ENCODE measurements at regions not wholly inside any gene's neighbourhood (a gene's known extent, or its start where the extent isn't known, plus 50 kb on each side); places are given as distances from the start of the nearest gene placed in this dataset.

DNA sequence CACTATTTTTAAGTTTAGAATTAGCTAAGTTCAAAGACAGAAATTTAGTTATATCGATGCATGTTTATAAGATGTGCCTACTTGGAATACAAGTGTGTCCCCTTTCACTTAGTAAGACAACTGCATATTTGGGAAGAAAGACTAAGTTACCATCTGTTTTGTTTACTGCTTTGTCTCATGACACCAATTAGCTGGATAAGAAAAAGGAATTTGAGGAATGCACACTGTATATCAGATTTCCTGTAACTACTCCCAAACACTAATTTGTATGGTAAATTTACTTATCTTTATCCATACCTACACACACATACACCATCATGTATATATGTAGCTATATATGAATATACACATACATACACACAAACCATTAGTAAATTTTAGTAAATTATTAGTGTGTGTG is 1442.8 kb upstream of the IGFBP7 start:
- Histone ChIP-seq H3K4me1 (ENCODE audit: control insufficient read depth, insufficient read depth, low read length) (no peaks in the 10 kb centered on the region), H3K36me3 (ENCODE audit: control insufficient read depth, insufficient read depth, low read length) (no peaks in the 10 kb centered on the region), H3K27me3 (ENCODE audit: control insufficient read depth, insufficient read depth, low read length) (no peaks in the 10 kb centered on the region), H3K9me3 (ENCODE audit: control insufficient read depth, insufficient read depth, low read length) (no peaks in the 10 kb centered on the region), H3K9ac (ENCODE audit: low read depth, low read length) (no peak overlapping the region), H3K4me3 (ENCODE audit: low read depth, low read length) (no peak overlapping the region)

DNA sequence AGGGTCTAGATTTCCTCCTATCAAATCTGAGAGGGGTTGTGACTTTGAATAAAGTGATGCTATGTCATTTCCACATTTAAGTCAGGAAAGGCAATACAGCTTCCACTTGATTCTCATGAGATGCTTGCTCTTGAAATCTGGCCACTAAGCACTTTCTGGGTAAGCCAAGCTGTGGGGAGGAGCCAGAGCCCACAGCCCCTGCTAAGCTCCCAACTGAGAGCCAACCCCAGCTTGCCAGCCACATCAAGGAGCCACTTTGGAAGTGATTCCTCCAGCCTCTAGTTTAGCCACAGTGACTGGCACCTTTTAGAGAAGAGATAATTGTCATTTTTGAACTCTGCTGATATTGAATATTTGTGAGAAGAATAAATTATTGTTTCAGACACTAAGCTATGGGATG is 1441.5 kb upstream of the IGFBP7 start:
- Histone ChIP-seq H3K4me3 (ENCODE audit: low read depth, low read length) (no peak overlapping the region), H3K27me3 (ENCODE audit: control insufficient read depth, insufficient read depth, low read length) (no peaks in the 10 kb centered on the region), H3K9ac (ENCODE audit: low read depth, low read length) (no peak overlapping the region), H3K36me3 (ENCODE audit: control insufficient read depth, insufficient read depth, low read length) (no peaks in the 10 kb centered on the region), H3K9me3 (ENCODE audit: control insufficient read depth, insufficient read depth, low read length) (no peaks in the 10 kb centered on the region), H3K4me1 (ENCODE audit: control insufficient read depth, insufficient read depth, low read length) (no peaks in the 10 kb centered on the region)

DNA sequence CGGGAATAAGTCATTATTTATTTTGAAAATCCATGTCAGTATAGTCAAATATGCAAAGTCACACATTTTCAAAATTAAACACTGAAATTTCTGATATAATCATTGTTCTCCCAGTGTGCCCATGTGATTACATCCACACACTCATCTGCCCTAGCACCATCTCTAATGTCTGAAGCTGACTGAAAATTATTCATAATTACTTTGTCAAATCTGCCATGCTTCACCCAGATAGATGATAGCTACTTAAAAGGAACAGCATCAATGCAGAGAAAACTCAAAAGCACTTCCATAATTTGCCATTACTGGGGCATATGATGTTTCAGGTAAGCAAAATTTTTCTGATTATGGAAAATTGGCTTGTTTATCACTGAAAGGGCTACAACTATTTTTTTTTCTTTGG is 1433.3 kb upstream of the IGFBP7 start:
- no peaks in the 10 kb centered on the region for H3K27me3 ChIP-seq (ENCODE audit: control insufficient read depth, insufficient read depth, low read length)
- no peaks in the 10 kb centered on the region for H3K36me3 ChIP-seq (ENCODE audit: control insufficient read depth, insufficient read depth, low read length)
- no peaks in the 10 kb centered on the region for H3K4me1 ChIP-seq (ENCODE audit: control insufficient read depth, insufficient read depth, low read length)
- no peaks in the 10 kb centered on the region for H3K9me3 ChIP-seq (ENCODE audit: control insufficient read depth, insufficient read depth, low read length)
- H3K4me3 ChIP-seq (ENCODE audit: low read depth, low read length): no peak overlapping the region
- H3K9ac ChIP-seq (ENCODE audit: low read depth, low read length): no peak overlapping the region

DNA sequence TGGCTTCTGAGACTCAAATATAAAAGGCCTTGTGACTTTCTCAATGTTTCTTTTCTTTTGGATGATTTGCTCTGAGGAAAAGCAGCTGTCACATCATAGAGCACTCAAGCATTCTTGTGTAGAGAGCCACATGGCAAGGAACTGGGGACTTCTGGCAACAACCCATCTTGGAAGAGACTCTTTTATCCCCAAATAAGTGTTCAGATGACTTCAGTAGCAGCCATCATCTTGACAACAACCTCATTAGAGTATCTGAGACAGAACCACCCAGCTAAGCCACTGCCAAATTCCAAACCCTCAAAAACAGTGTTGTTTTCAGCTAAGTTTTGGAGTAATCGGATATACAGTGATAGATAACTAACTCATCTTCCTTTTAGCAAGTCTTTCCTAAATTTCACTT is 1431.7 kb upstream of the IGFBP7 start:
- H3K27me3 ChIP-seq (ENCODE audit: control insufficient read depth, insufficient read depth, low read length): no peaks in the 10 kb centered on the region
- no peaks in the 10 kb centered on the region for H3K36me3 ChIP-seq (ENCODE audit: control insufficient read depth, insufficient read depth, low read length)
- H3K9me3 ChIP-seq (ENCODE audit: control insufficient read depth, insufficient read depth, low read length): no peaks in the 10 kb centered on the region
- H3K4me1 ChIP-seq (ENCODE audit: control insufficient read depth, insufficient read depth, low read length): no peaks in the 10 kb centered on the region
- no peak overlapping the region for H3K9ac ChIP-seq (ENCODE audit: low read depth, low read length)
- H3K4me3 ChIP-seq (ENCODE audit: low read depth, low read length): no peak overlapping the region

DNA sequence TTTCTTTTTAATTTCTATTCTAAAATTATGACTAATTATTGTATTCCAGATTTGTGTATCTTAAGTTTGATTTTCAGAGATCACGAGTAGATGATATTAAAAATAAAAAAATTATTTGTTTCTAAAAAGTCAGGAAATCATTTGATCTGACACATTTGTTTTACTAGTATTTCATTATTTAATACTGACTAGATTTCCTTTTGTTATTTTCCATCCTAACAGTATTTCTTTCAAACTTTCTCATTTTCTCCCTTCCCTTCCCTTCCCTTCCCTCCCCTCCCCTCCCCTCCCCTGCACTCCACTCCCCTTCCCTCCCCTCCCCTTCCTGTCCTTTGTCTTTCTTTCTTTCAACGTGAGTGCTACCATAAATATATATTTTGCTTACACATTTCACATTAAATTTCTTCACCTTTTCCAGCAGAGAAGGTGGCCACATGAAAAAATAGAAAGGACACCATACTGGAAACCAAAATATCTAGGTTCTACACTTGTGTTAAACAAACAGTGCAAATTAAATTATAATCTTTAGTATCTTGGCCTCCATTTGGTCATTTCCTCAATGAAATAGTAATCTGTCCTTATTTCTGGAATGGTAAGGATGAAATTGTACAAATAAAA is 1412.7 kb upstream of the IGFBP7 start:
- Histone ChIP-seq H3K4me3 (ENCODE audit: low read depth, low read length) (no peak overlapping the region), H3K36me3 (ENCODE audit: control insufficient read depth, insufficient read depth, low read length) (no peaks in the 10 kb centered on the region), H3K9ac (ENCODE audit: low read depth, low read length) (no peak overlapping the region), H3K27me3 (ENCODE audit: control insufficient read depth, insufficient read depth, low read length) (no peaks in the 10 kb centered on the region), H3K4me1 (ENCODE audit: control insufficient read depth, insufficient read depth, low read length) (no peaks in the 10 kb centered on the region), H3K9me3 (ENCODE audit: control insufficient read depth, insufficient read depth, low read length) (no peaks in the 10 kb centered on the region)

DNA sequence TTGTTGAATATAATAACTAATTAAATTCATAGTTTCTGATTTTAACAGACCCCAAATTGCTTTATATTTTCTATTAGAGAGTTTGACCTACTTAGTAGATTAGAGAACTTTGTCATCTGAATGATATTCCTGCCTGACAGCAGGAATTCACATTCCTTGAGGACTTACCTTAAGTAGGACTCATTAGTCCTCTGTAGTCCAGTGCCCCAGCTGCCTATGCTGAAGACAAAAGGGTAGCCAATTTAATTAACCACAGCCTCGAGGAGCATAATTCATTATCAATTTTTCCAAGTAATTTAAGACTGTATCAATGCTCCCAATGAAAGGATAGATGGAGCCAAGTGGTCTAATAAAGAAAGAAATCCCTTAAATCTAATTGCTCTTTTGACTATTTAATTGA is 1405.0 kb upstream of the IGFBP7 start:
- Histone ChIP-seq H3K9me3 (ENCODE audit: control insufficient read depth, insufficient read depth, low read length) (no peaks in the 10 kb centered on the region), H3K27me3 (ENCODE audit: control insufficient read depth, insufficient read depth, low read length) (no peaks in the 10 kb centered on the region), H3K9ac (ENCODE audit: low read depth, low read length) (no peak overlapping the region), H3K4me1 (ENCODE audit: control insufficient read depth, insufficient read depth, low read length) (peaks cover 5% of the 10 kb centered on the region), H3K4me3 (ENCODE audit: low read depth, low read length) (no peak overlapping the region), H3K36me3 (ENCODE audit: control insufficient read depth, insufficient read depth, low read length) (no peaks in the 10 kb centered on the region)

DNA sequence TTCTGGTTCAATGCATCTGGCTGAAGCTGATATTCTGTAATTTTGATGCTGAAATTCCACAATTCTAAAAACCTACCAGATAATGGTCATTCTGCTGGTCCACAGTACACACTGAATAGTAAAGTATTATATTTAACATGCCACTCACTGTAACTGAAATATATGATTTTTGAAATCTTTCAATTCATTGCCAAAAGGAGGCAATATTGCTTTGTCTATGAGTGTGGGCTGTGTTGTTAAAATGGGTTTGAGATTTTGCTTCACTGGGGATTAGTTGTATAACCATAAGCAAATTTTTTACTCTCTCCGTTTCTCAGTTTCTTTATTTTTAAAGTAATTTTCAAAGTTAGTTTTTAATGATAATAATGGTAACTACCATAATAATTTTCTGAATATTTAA is 1404.1 kb upstream of the IGFBP7 start:
- no peak overlapping the region for H3K9ac ChIP-seq (ENCODE audit: low read depth, low read length)
- H3K9me3 ChIP-seq (ENCODE audit: control insufficient read depth, insufficient read depth, low read length): no peaks in the 10 kb centered on the region
- H3K36me3 ChIP-seq (ENCODE audit: control insufficient read depth, insufficient read depth, low read length): no peaks in the 10 kb centered on the region
- H3K4me3 ChIP-seq (ENCODE audit: low read depth, low read length): no peak overlapping the region
- no peaks in the 10 kb centered on the region for H3K27me3 ChIP-seq (ENCODE audit: control insufficient read depth, insufficient read depth, low read length)
- H3K4me1 ChIP-seq (ENCODE audit: control insufficient read depth, insufficient read depth, low read length): peaks cover 5% of the 10 kb centered on the region

DNA sequence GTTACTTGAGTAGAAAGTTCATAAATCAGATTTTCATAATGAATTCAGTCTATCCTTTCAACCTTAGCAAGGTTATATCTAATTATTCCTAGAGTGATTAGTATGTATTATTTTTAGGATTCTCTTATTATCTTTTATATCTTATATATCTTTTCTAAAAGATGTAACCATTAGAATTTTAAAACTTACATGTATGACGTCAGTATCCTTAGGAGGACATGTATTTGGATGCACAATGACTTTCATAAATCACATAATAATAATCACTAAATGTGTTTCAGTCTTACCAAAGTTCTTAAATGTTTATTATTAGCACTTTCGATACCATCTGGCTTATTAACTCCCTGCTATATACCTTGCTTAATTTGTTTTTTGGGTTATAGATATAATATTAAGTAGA is 1400.5 kb upstream of the IGFBP7 start:
- H3K27me3 ChIP-seq (ENCODE audit: control insufficient read depth, insufficient read depth, low read length): no peaks in the 10 kb centered on the region
- no peaks in the 10 kb centered on the region for H3K9me3 ChIP-seq (ENCODE audit: control insufficient read depth, insufficient read depth, low read length)
- no peaks in the 10 kb centered on the region for H3K36me3 ChIP-seq (ENCODE audit: control insufficient read depth, insufficient read depth, low read length)
- H3K4me3 ChIP-seq (ENCODE audit: low read depth, low read length): no peak overlapping the region
- peaks cover 8% of the 10 kb centered on the region for H3K4me1 ChIP-seq (ENCODE audit: control insufficient read depth, insufficient read depth, low read length)
- no peak overlapping the region for H3K9ac ChIP-seq (ENCODE audit: low read depth, low read length)

DNA sequence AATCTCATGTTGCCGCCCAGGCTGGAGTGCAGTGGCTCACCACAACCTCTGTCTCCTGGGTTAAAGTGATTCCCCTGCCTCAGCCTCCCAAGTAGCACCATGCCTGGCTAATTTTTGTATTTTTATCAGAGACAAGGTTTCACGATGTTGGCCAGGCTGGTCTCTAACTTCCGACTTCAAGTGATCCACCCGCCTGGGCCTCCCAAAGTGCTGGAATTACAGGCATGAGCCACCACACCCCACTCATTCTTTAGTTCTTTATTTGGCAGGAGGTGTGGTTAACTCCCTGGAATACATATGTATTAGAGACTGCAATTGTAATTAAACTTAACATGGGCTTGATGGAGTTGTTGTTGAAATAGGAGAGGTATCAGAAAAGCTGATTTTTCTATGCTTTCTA is 1396.9 kb upstream of the IGFBP7 start:
- Histone ChIP-seq H3K36me3 (ENCODE audit: control insufficient read depth, insufficient read depth, low read length) (no peaks in the 10 kb centered on the region), H3K27me3 (ENCODE audit: control insufficient read depth, insufficient read depth, low read length) (no peaks in the 10 kb centered on the region), H3K9ac (ENCODE audit: low read depth, low read length) (no peak overlapping the region), H3K9me3 (ENCODE audit: control insufficient read depth, insufficient read depth, low read length) (no peaks in the 10 kb centered on the region), H3K4me3 (ENCODE audit: low read depth, low read length) (no peak overlapping the region), H3K4me1 (ENCODE audit: control insufficient read depth, insufficient read depth, low read length) (peaks cover 3% of the 10 kb centered on the region)

DNA sequence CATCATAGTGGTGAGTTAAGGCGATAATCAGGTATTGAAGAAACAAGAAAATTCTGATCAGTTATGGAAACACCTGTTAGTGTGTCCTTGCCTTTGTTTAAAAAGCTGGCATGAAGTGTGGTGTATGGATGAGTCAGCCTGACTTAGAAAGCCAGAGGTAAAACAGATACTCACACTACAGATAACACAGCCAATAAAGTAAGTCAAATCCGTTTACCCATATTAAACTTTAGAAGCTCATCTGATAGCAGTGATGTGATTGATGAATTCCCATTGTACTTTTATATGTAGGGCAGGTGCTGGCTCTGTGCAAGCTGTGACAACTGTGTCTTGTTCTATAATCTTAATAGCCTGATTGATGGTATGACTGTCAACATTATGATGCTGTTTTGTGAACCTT is 1392.7 kb upstream of the IGFBP7 start:
- H3K36me3 ChIP-seq (ENCODE audit: control insufficient read depth, insufficient read depth, low read length): no peaks in the 10 kb centered on the region

DNA sequence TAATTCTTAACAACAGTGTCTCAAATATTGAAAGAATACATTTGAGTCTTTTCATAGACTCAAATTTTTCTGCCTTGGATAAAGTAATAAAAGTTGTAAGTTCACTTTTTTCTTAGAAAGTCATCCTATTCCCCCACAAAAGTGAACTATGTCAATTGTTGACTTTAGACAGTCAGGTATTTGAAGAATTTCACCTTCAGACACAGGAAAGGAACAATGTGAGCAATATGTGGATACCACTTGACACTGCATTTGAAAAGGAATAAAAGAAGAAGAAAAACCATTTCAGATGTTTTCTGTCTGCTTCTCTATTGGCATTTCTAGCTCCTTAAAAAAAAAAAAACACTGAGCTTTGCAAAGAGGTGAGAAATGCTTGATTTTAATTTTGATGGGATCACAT is 1389.0 kb upstream of the IGFBP7 start:
- Histone ChIP-seq H3K4me3 (ENCODE audit: low read depth, low read length) (no peak overlapping the region), H3K4me1 (ENCODE audit: control insufficient read depth, insufficient read depth, low read length) (peaks cover 2% of the 10 kb centered on the region), H3K9me3 (ENCODE audit: control insufficient read depth, insufficient read depth, low read length) (no peaks in the 10 kb centered on the region), H3K36me3 (ENCODE audit: control insufficient read depth, insufficient read depth, low read length) (no peaks in the 10 kb centered on the region), H3K9ac (ENCODE audit: low read depth, low read length) (no peak overlapping the region), H3K27me3 (ENCODE audit: control insufficient read depth, insufficient read depth, low read length) (no peaks in the 10 kb centered on the region)

More for the DNA sequence above, 1392.7 kb upstream of the IGFBP7 start:
- Histone ChIP-seq H3K27me3 (ENCODE audit: control insufficient read depth, insufficient read depth, low read length) (no peaks in the 10 kb centered on the region), H3K9ac (ENCODE audit: low read depth, low read length) (no peak overlapping the region), H3K9me3 (ENCODE audit: control insufficient read depth, insufficient read depth, low read length) (no peaks in the 10 kb centered on the region), H3K4me1 (ENCODE audit: control insufficient read depth, insufficient read depth, low read length) (peaks cover 3% of the 10 kb centered on the region), H3K4me3 (ENCODE audit: low read depth, low read length) (no peak overlapping the region)

DNA sequence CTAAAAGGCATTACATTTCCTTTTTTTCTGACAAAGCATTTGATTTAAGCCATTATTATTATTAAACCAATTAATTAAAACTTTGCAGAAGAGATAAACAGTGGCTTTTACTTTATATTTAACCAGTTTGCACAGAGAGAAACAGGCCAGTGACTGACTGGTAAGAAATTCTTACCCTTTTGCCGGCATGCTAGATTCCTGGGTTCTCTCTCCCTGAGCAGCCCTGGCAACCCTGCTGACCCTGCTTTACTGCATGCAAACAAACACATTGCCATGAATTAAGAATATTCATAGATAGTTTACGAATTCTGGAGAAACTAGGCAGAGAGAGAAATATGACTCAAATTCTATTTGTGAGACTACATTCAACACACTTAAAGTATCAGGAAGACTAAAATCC is 1381.4 kb upstream of the IGFBP7 start:
- no peaks in the 10 kb centered on the region for H3K36me3 ChIP-seq (ENCODE audit: control insufficient read depth, insufficient read depth, low read length)
- no peaks in the 10 kb centered on the region for H3K9me3 ChIP-seq (ENCODE audit: control insufficient read depth, insufficient read depth, low read length)
- peaks cover 2% of the 10 kb centered on the region for H3K4me1 ChIP-seq (ENCODE audit: control insufficient read depth, insufficient read depth, low read length)
- H3K4me3 ChIP-seq (ENCODE audit: low read depth, low read length): no peak overlapping the region
- H3K27me3 ChIP-seq (ENCODE audit: control insufficient read depth, insufficient read depth, low read length): no peaks in the 10 kb centered on the region
- no peak overlapping the region for H3K9ac ChIP-seq (ENCODE audit: low read depth, low read length)

All from iPS-15b (cell line).